ENCODE measurements at regions not wholly inside any gene's neighbourhood (a gene's known extent, or its start where the extent isn't known, plus 50 kb on each side); places are given as distances from the start of the nearest gene placed in this dataset.

- TF ChIP-seq CTCF (IDR thresholded peaks at IDR 0.05) (no peak), POLR2A (IDR thresholded peaks at IDR 0.05) (no peak)
Observed at GRCh38 chr21:35359076-35359475, 310.0 kb upstream of the RUNX1 start.

Data from adrenal gland (tissue), 5 donors.